ENCODE measurements at regions not wholly inside any gene's neighbourhood (a gene's known extent, or its start where the extent isn't known, plus 50 kb on each side); places are given as distances from the start of the nearest gene placed in this dataset.

GRCh38 chr13:63882052-63882451 is 2466.4 kb upstream of the PCDH20 start:
- Histone ChIP-seq H3K36me3 (ENCODE audit: control insufficient read depth in 1 of 2, insufficient read depth in 2 of 2, low read length in 2 of 2) (no peaks in the 10 kb centered on the region), H3K27me3 (ENCODE audit: low read depth, low read length) (no peaks in the 10 kb centered on the region), H3K9me3 (ENCODE audit: control insufficient read depth in 1 of 2, low read length in 2 of 2) (no peaks in the 10 kb centered on the region), H3K27ac (ENCODE audit: low read length) (no peak overlapping the region), H3K4me1 (ENCODE audit: control insufficient read depth in 1 of 2, insufficient read depth in 2 of 2, low read length in 2 of 2) (no peaks in the 10 kb centered on the region), H3K4me3 (ENCODE audit: low read depth in 1 of 2, low read length in 2 of 2) (no peak overlapping the region)

DNA sequence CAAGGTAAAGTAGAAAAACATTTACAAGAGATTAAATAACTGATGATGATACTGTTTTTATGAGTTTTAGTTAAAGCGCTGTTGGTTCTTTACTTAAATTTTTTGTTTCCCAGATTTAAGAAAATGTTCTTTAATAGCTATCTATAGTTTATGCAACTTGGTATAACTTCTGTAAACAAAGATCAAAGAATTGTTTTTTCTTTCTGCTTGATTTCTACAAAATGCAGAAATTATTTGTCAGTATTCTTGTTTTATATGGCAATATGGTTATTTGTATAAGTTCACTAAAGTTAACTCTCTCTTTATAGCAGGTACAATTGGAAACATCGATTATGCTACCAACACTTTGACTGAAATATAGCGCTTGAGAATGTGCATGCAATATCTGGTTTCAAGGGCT is 2465.1 kb upstream of the PCDH20 start:
- Histone ChIP-seq H3K36me3 (ENCODE audit: control insufficient read depth in 1 of 2, insufficient read depth in 2 of 2, low read length in 2 of 2) (no peaks in the 10 kb centered on the region), H3K27me3 (ENCODE audit: low read depth, low read length) (no peaks in the 10 kb centered on the region)

DNA sequence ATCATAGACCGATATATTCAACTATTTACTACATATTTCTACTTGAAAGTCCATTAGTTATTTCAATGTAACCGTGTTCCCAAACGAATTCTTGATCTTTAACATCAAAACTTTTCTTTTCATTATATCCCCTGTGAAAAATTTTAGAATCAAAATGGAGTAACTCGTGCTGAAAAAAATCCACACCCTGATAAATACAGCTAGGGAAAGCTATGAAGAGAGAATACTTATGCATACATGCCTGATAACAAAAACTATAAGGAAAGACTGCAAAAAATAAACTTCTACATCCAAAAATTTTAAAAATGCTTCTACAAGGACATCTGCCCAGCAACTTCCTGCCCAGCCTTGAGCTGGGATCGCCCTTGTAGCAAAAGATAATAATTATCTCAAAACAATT is 2458.3 kb upstream of the PCDH20 start:
- H3K4me1 ChIP-seq (ENCODE audit: control insufficient read depth in 1 of 2, insufficient read depth in 2 of 2, low read length in 2 of 2) = no peaks in the 10 kb centered on the region
- no peaks in the 10 kb centered on the region for H3K9me3 ChIP-seq (ENCODE audit: control insufficient read depth in 1 of 2, low read length in 2 of 2)
- no peak overlapping the region for H3K4me3 ChIP-seq (ENCODE audit: low read depth in 1 of 2, low read length in 2 of 2)
- H3K27me3 ChIP-seq (ENCODE audit: low read depth, low read length) = no peaks in the 10 kb centered on the region
- H3K36me3 ChIP-seq (ENCODE audit: control insufficient read depth in 1 of 2, insufficient read depth in 2 of 2, low read length in 2 of 2) = no peaks in the 10 kb centered on the region
- H3K27ac ChIP-seq (ENCODE audit: low read length) = no peak overlapping the region

More for the DNA sequence above, 2465.1 kb upstream of the PCDH20 start:
- no peaks in the 10 kb centered on the region for H3K4me1 ChIP-seq (ENCODE audit: control insufficient read depth in 1 of 2, insufficient read depth in 2 of 2, low read length in 2 of 2)
- H3K27ac ChIP-seq (ENCODE audit: low read length) = no peak overlapping the region
- no peak overlapping the region for H3K4me3 ChIP-seq (ENCODE audit: low read depth in 1 of 2, low read length in 2 of 2)
- H3K9me3 ChIP-seq (ENCODE audit: control insufficient read depth in 1 of 2, low read length in 2 of 2) = no peaks in the 10 kb centered on the region

DNA sequence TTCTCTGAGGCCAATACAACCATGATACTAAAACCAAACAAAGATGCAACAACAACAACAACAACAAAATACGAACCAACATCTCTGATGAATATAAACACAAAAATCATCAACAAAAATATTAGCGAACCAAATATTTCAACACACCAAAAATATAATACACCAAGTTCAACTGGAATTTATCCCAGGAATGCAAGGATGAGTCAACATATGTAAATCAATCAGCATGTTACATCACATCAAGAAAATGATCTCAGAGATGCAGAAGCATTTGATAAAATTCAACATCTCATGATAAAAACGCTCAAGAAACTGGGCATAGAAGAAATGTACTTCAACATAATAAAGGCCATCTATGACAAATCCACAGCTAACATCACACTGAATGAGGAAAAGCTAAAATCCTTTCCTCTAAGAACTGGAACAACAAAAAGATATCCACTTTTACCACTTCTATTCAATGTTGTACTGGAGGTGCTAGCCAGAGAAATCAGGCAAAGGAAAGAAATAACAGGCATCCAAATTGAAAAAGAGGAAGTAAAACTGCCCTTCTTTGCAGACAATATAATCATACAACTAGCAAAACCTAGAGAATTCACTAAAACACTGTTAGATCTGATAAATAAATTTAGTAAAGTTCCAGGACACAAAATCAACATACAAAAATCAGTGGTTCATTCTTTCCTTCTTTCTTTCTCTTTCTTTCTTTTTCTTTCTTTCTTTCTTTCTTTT is 2448.7 kb upstream of the PCDH20 start:
- Histone ChIP-seq H3K36me3 (ENCODE audit: control insufficient read depth in 1 of 2, insufficient read depth in 2 of 2, low read length in 2 of 2) (no peaks in the 10 kb centered on the region), H3K4me1 (ENCODE audit: control insufficient read depth in 1 of 2, insufficient read depth in 2 of 2, low read length in 2 of 2) (no peaks in the 10 kb centered on the region), H3K27ac (ENCODE audit: low read length) (no peak overlapping the region), H3K9me3 (ENCODE audit: control insufficient read depth in 1 of 2, low read length in 2 of 2) (no peaks in the 10 kb centered on the region), H3K4me3 (ENCODE audit: low read depth in 1 of 2, low read length in 2 of 2) (no peak overlapping the region), H3K27me3 (ENCODE audit: low read depth, low read length) (no peaks in the 10 kb centered on the region)

DNA sequence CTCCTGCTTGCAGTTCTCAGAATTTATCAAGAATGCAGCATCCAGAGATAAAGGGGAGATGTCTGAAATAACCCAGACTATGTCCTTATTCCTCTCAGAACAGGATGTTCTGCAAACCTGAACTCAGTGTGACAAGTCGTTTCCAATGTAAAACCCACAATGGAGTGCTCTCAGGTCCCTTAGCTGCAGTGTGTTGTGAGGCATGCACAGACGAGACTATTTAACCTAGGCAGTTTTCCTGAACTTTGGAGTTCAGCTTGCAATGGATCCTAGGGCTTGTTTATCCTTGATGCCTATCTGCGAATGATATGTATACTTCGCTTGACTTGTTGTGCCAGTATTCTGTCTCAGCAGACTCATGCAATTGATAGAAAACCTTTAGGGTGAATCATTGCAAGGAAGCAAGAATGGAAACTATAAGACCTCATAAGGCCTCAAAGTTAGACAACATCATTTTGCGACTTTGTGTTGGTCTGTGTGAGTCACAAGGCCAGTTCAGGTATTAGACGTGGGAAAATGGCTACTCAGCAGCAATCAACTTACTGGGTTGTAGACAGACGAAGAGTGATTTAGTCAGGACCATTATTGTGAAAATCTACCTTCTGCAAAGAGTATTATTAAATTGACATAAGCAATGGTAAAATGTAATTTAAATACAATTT is 2439.9 kb upstream of the PCDH20 start:
- no peak overlapping the region for H3K27ac ChIP-seq (ENCODE audit: low read length)
- H3K4me1 ChIP-seq (ENCODE audit: control insufficient read depth in 1 of 2, insufficient read depth in 2 of 2, low read length in 2 of 2) = no peaks in the 10 kb centered on the region
- H3K4me3 ChIP-seq (ENCODE audit: low read depth in 1 of 2, low read length in 2 of 2) = no peak overlapping the region
- no peaks in the 10 kb centered on the region for H3K9me3 ChIP-seq (ENCODE audit: control insufficient read depth in 1 of 2, low read length in 2 of 2)
- H3K27me3 ChIP-seq (ENCODE audit: low read depth, low read length) = no peaks in the 10 kb centered on the region
- no peaks in the 10 kb centered on the region for H3K36me3 ChIP-seq (ENCODE audit: control insufficient read depth in 1 of 2, insufficient read depth in 2 of 2, low read length in 2 of 2)

DNA sequence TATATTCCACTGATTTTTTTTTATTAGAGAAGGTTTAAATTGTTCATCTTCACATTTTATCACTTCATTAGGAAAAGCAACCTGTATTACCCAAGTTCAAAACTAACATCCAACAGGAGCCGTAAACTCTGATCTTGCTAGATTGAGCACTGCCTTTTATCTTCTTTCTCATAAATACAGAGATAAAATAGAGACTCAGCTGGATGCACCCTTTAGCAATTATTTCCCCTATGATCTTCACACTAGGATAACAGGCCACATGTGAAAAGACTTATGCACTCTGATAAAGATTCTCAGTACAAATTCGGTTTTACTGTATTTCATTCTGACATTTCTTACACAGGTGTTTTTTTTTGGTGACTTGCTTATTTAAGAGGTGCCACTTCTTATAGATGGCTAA is 2438.2 kb upstream of the PCDH20 start:
- no peaks in the 10 kb centered on the region for H3K27me3 ChIP-seq (ENCODE audit: low read depth, low read length)
- no peak overlapping the region for H3K4me3 ChIP-seq (ENCODE audit: low read depth in 1 of 2, low read length in 2 of 2)
- H3K4me1 ChIP-seq (ENCODE audit: control insufficient read depth in 1 of 2, insufficient read depth in 2 of 2, low read length in 2 of 2) = no peaks in the 10 kb centered on the region

GRCh38 chr13:63851526-63851925 is 2435.9 kb upstream of the PCDH20 start:
- H3K4me1 ChIP-seq (ENCODE audit: control insufficient read depth in 1 of 2, insufficient read depth in 2 of 2, low read length in 2 of 2) = no peaks in the 10 kb centered on the region
- no peaks in the 10 kb centered on the region for H3K36me3 ChIP-seq (ENCODE audit: control insufficient read depth in 1 of 2, insufficient read depth in 2 of 2, low read length in 2 of 2)
- no peak overlapping the region for H3K27ac ChIP-seq (ENCODE audit: low read length)
- no peaks in the 10 kb centered on the region for H3K9me3 ChIP-seq (ENCODE audit: control insufficient read depth in 1 of 2, low read length in 2 of 2)
- H3K27me3 ChIP-seq (ENCODE audit: low read depth, low read length) = no peaks in the 10 kb centered on the region
- no peak overlapping the region for H3K4me3 ChIP-seq (ENCODE audit: low read depth in 1 of 2, low read length in 2 of 2)

More for the DNA sequence above, 2438.2 kb upstream of the PCDH20 start:
- Histone ChIP-seq H3K36me3 (ENCODE audit: control insufficient read depth in 1 of 2, insufficient read depth in 2 of 2, low read length in 2 of 2) (no peaks in the 10 kb centered on the region), H3K27ac (ENCODE audit: low read length) (no peak overlapping the region), H3K9me3 (ENCODE audit: control insufficient read depth in 1 of 2, low read length in 2 of 2) (no peaks in the 10 kb centered on the region)

DNA sequence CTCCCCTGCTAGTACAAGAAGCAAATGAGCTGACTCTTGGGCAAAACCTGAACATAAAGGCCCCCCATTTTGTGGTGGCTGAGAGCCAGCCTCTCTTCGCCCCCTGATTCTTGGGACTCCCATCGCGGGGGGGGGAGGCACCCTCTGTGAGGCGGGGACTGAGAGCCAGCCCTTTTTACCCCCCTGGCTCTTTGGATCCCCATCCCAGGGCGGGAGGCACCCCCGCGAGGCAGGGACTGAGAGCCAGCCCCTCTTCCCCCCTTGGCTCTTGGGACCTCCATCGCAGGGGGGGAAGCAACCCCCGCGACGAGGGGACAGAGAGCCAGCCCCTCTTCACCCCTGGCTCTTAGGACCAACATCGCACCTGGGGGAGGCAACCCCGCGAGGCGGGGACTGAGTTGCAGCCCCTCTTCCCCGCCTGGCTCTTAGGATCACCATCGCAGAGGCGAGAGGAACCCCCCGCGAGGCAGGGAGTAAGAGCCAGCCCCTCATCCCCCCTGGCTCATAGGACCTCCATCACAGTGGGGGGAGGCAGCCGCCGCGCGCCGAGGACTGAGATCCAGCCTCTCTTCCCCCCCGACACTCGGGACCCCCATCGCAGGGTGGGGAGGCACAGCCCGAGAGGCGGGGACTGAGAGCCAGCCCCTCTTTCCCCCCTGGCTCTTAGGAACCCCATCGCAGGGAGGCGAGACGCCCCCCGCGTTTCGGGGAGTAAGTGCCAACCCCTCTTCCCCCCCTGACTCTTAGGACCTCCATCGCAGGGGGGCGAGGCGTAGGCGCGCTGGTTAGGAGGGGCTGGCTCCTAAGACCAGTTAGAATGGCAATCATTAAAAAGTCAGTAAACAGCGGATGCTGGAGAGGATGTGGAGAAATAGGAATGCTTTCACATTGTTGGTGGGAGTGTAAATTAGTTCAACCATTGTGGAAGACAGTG is 2428.4 kb upstream of the PCDH20 start:
- no peak overlapping the region for H3K4me3 ChIP-seq (ENCODE audit: low read depth in 1 of 2, low read length in 2 of 2)
- no peaks in the 10 kb centered on the region for H3K27me3 ChIP-seq (ENCODE audit: low read depth, low read length)
- no peaks in the 10 kb centered on the region for H3K4me1 ChIP-seq (ENCODE audit: control insufficient read depth in 1 of 2, insufficient read depth in 2 of 2, low read length in 2 of 2)
- H3K36me3 ChIP-seq (ENCODE audit: control insufficient read depth in 1 of 2, insufficient read depth in 2 of 2, low read length in 2 of 2) = no peaks in the 10 kb centered on the region
- H3K9me3 ChIP-seq (ENCODE audit: control insufficient read depth in 1 of 2, low read length in 2 of 2) = peaks cover 0 to 6% of the 10 kb centered on the region in 2 donors
- no peak overlapping the region for H3K27ac ChIP-seq (ENCODE audit: low read length)

- Histone ChIP-seq H3K36me3 (ENCODE audit: control insufficient read depth in 1 of 2, insufficient read depth in 2 of 2, low read length in 2 of 2) (no peaks in the 10 kb centered on the region), H3K4me1 (ENCODE audit: control insufficient read depth in 1 of 2, insufficient read depth in 2 of 2, low read length in 2 of 2) (no peaks in the 10 kb centered on the region), H3K27me3 (ENCODE audit: low read depth, low read length) (no peaks in the 10 kb centered on the region), H3K9me3 (ENCODE audit: control insufficient read depth in 1 of 2, low read length in 2 of 2) (peaks cover 0 to 6% of the 10 kb centered on the region in 2 donors), H3K4me3 (ENCODE audit: low read depth in 1 of 2, low read length in 2 of 2) (no peak overlapping the region), H3K27ac (ENCODE audit: low read length) (no peak overlapping the region)
Observed at GRCh38 chr13:63842102-63842501, 2426.5 kb upstream of the PCDH20 start.

DNA sequence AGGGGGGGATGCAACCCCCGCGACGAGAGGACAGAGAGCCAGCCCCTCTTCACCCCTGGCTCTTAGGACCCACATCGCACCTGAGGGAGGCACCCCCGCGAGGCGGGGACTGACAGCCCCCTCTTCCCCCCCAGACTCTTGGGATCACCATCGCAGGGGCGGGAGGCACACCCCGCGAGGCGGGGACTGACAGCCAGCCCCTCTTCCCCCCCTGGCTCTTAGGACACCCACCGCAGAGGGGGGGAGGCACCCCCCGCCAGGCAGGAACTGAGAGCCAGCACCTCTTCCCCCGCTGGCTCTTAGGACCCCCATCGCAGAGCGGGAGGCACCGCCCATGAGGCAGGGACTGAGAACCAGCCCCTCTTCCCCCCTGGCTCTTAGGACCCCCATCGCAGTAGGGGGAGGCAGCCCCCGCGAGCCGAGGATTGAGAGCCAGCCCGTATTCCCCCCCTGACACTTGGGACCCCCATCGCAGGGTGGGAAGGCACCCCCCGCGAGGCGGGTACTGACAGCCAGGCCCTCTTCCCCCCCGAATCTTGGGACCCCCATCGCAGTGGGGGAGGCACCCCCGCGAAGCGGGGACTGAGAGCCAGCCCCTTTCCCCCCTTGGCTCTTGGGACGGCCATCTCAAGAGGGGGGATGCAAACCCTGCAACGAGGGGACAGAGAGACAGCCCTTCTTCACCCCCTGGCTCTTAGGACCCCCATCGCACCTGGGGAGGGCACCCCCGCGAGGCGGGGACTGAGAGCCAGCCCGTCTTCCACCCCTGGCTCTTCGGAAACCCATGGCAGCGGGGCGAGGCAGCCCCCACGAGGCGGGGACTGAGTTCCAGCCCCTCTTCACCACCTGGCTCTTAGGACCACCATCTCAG is 2425.1 kb upstream of the PCDH20 start:
- peaks cover 0 to 6% of the 10 kb centered on the region in 2 donors for H3K9me3 ChIP-seq (ENCODE audit: control insufficient read depth in 1 of 2, low read length in 2 of 2)
- no peaks in the 10 kb centered on the region for H3K36me3 ChIP-seq (ENCODE audit: control insufficient read depth in 1 of 2, insufficient read depth in 2 of 2, low read length in 2 of 2)
- H3K27me3 ChIP-seq (ENCODE audit: low read depth, low read length) = no peaks in the 10 kb centered on the region
- H3K4me3 ChIP-seq (ENCODE audit: low read depth in 1 of 2, low read length in 2 of 2) = no peak overlapping the region
- H3K27ac ChIP-seq (ENCODE audit: low read length) = no peak overlapping the region
- no peaks in the 10 kb centered on the region for H3K4me1 ChIP-seq (ENCODE audit: control insufficient read depth in 1 of 2, insufficient read depth in 2 of 2, low read length in 2 of 2)

Data from muscle layer of duodenum (tissue), 2 donors.